Fibroblast of lung (primary cell): ENCODE measurements at regions not wholly inside any gene's neighbourhood (a gene's known extent, or its start where the extent isn't known, plus 50 kb on each side); places are given as distances from the start of the nearest gene placed in this dataset.
A peak's percentile ranks its signal among the peaks of the same experiment; 100 is the strongest.

Experiments used
- DNase-seq, 2 donors: peaks; one replicate each; pipeline versions ENCODE4 v3.0.0 to v3.0.0-alpha.2; 2010; ENCODE audit warnings: low read depth in 2 of 2
- H2AFZ ChIP-seq: 2 replicates; pipeline ENCODE4 v1.5.1; 2012; ENCODE audit warnings: low read length, control low read depth, inconsistent platforms
- H3K27ac ChIP-seq: 2 replicates; pipeline ENCODE4 v1.5.1; 2011; ENCODE audit warnings: low read length, control low read depth; ENCODE audit not compliant: insufficient read depth
- H3K27me3 ChIP-seq: 2 replicates; pipeline ENCODE4 v1.5.1; 2011; ENCODE audit warnings: mild to moderate bottlenecking, low read length; ENCODE audit not compliant: control insufficient read depth, insufficient read depth
- H3K36me3 ChIP-seq: 2 replicates; pipeline ENCODE4 v1.5.1; 2011; ENCODE audit warnings: low read length; ENCODE audit not compliant: control insufficient read depth, insufficient read depth
- H3K4me1 ChIP-seq: 2 replicates; pipeline ENCODE4 v1.5.1; 2011; ENCODE audit warnings: low read length; ENCODE audit not compliant: control insufficient read depth, insufficient read depth; ENCODE audit errors: extremely low read depth
- H3K4me2 ChIP-seq: 2 replicates; pipeline ENCODE4 v1.5.1; 2011; ENCODE audit warnings: low read length, control low read depth; ENCODE audit not compliant: insufficient read depth; ENCODE audit errors: extremely low read depth
- H3K4me3 ChIP-seq, 4 experiments: fragments of 200-600 bp in 1 of 4; sonication (generic) in 1 of 4; replicated peaks in 1 of 4; 2 replicates each; pipeline ENCODE4 v1.5.1; 2011 to 2016; ENCODE audit warnings: low read length in 4 of 4, low read depth in 3 of 4, mild to moderate bottlenecking in 3 of 4, control low read depth in 2 of 4, inconsistent platforms in 1 of 4, mixed read lengths in 1 of 4; ENCODE audit not compliant: insufficient read depth in 1 of 4; ENCODE audit errors: control extremely low read depth in 1 of 4
- H3K79me2 ChIP-seq: 2 replicates; pipeline ENCODE4 v1.5.1; 2012; ENCODE audit warnings: mild to moderate bottlenecking, low read length, inconsistent platforms; ENCODE audit not compliant: control insufficient read depth, insufficient read depth
- H3K9ac ChIP-seq: 2 replicates; pipeline ENCODE4 v1.5.1; 2011; ENCODE audit warnings: mild to moderate bottlenecking, low read length, control low read depth; ENCODE audit not compliant: insufficient read depth
- H3K9me3 ChIP-seq: 2 replicates; pipeline ENCODE4 v1.5.1; 2012; ENCODE audit warnings: low read depth, low read length; ENCODE audit not compliant: control insufficient read depth, insufficient read depth
- H4K20me1 ChIP-seq: 2 replicates; pipeline ENCODE4 v1.5.1; 2011; ENCODE audit warnings: low read length; ENCODE audit not compliant: control insufficient read depth, insufficient read depth; ENCODE audit errors: extremely low read depth
- CTCF ChIP-seq, 2 donors: IDR thresholded peaks in 1 of 2; conservative IDR thresholded peaks in 1 of 2; 1 replicate in 1 of 2; 2 replicates in 1 of 2; pipeline ENCODE4 v1.5.1; 2011 to 2012; ENCODE audit warnings: low read length in 2 of 2, control low read depth in 1 of 2, inconsistent platforms in 1 of 2, low read depth in 1 of 2, mild to moderate bottlenecking in 1 of 2
- EZH2 ChIP-seq: IDR thresholded peaks from 2 replicates; pipeline ENCODE4 v1.5.1; 2012; ENCODE audit warnings: low read length, control low read depth, mild to moderate bottlenecking; ENCODE audit errors: missing control alignments

GRCh38 chr10:58457761-58458616 is 54.7 kb upstream of the BICC1 start:
- H3K4me3 ChIP-seq: no peak overlapping the region
- H4K20me1 ChIP-seq: no peaks in the 10 kb centered on the region
- peaks cover 3% of the 10 kb centered on the region for H3K4me1 ChIP-seq
- no peaks in the 10 kb centered on the region for H3K36me3 ChIP-seq
- H3K27ac ChIP-seq: peak overlapping the region; percentile 56
- H3K79me2 ChIP-seq: no peaks in the 10 kb centered on the region
- DNase-seq: peak; percentile 96 to 100
- H3K9ac ChIP-seq: no peak overlapping the region
- peak overlapping the region; percentile 54 for H3K4me2 ChIP-seq
- no peak overlapping the region for H2AFZ ChIP-seq
- no peaks in the 10 kb centered on the region for H3K27me3 ChIP-seq
- no peak for TF ChIP-seq EZH2
- TF ChIP-seq CTCF (conservative IDR thresholded peaks at IDR 0.05 in 1 of 2, IDR thresholded peaks at IDR 0.05 in 1 of 2; ENCODE audit: low read depth in 1 of 2, low read length in 2 of 2): no peak
- no peaks in the 10 kb centered on the region for H3K9me3 ChIP-seq

GRCh38 chr10:58459069-58459468 is 53.6 kb upstream of the BICC1 start:
- H3K4me3 ChIP-seq: no peak overlapping the region
- H3K4me1 ChIP-seq: peaks cover 3% of the 10 kb centered on the region
- no peak overlapping the region for H3K4me2 ChIP-seq
- no peak overlapping the region for H3K9ac ChIP-seq
- no peak overlapping the region for H3K27ac ChIP-seq
- no peaks in the 10 kb centered on the region for H3K27me3 ChIP-seq
- no peaks in the 10 kb centered on the region for H3K36me3 ChIP-seq
- no peaks in the 10 kb centered on the region for H3K9me3 ChIP-seq
- TF ChIP-seq CTCF (conservative IDR thresholded peaks at IDR 0.05 in 1 of 2, IDR thresholded peaks at IDR 0.05 in 1 of 2; ENCODE audit: low read depth in 1 of 2, low read length in 2 of 2): no peak
- TF ChIP-seq EZH2: no peak
- no peaks in the 10 kb centered on the region for H4K20me1 ChIP-seq
- no peak for DNase-seq
- no peaks in the 10 kb centered on the region for H3K79me2 ChIP-seq
- no peak overlapping the region for H2AFZ ChIP-seq

GRCh38 chr10:58460157-58460556 is 52.5 kb upstream of the BICC1 start:
- no peaks in the 10 kb centered on the region for H3K79me2 ChIP-seq

More at GRCh38 chr10:58460157-58460556, 52.5 kb upstream of the BICC1 start:
- DNase-seq: no peak
- H3K36me3 ChIP-seq: no peaks in the 10 kb centered on the region
- no peak overlapping the region for H3K4me2 ChIP-seq
- H3K9me3 ChIP-seq: no peaks in the 10 kb centered on the region
- no peak overlapping the region for H3K4me3 ChIP-seq
- H3K27me3 ChIP-seq: no peaks in the 10 kb centered on the region
- H3K9ac ChIP-seq: no peak overlapping the region
- TF ChIP-seq EZH2: no peak
- TF ChIP-seq CTCF (conservative IDR thresholded peaks at IDR 0.05 in 1 of 2, IDR thresholded peaks at IDR 0.05 in 1 of 2; ENCODE audit: low read depth in 1 of 2, low read length in 2 of 2): no peak
- H4K20me1 ChIP-seq: no peaks in the 10 kb centered on the region
- peaks cover 3% of the 10 kb centered on the region for H3K4me1 ChIP-seq
- H3K27ac ChIP-seq: no peak overlapping the region
- no peak overlapping the region for H2AFZ ChIP-seq
